HG03378 (cell line): ENCODE measurements at regions not wholly inside any gene's neighbourhood (a gene's known extent, or its start where the extent isn't known, plus 50 kb on each side); places are given as distances from the start of the nearest gene placed in this dataset.
"Not testable (repeated sequence)": the region's sequence is repeated elsewhere in the genome, so short reads cannot be mapped to it uniquely, and the experiment has no call there.

Experiments
- ATAC-seq: cut with Tn5 transposase; IDR thresholded peaks from one replicate; pipeline ENCODE4 v1.9.1; 2021; ENCODE audit warnings: mild to moderate bottlenecking, moderate library complexity; ENCODE audit not compliant: unreplicated experiment

DNA sequence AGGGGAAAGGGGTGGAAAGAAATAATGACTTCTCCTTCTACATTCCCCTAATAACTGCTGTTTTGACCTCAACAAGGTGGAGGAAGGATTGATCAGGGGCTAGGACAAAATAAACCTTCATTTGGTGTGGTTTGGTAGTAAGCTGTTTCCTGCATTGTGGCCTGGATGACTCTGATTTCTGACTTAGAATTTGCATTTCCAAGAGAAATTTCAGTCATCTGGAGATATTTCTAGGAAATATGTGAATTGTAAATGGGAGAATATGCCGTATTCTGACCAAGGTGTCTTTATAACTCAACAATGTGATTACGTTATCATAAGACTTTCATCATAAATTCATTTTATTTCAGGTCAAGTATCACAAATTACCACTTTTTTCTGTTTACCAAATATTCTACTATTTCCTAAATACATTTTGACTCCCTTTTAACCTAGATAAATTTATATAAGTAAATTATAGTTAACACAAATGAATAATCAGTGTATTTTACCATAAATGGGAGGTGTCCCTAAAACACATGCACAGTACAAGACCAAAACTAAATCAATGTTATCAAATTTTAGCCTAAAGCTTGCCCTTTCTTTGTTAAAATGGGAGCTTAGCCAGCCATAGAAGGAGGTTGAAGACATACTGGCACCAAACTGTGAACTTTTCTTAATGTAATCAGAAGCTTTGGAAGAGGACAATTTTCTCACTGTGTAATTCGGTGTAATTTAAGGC, 828.8 kb downstream of the TMTC2 start:
- ATAC-seq: no peak

DNA sequence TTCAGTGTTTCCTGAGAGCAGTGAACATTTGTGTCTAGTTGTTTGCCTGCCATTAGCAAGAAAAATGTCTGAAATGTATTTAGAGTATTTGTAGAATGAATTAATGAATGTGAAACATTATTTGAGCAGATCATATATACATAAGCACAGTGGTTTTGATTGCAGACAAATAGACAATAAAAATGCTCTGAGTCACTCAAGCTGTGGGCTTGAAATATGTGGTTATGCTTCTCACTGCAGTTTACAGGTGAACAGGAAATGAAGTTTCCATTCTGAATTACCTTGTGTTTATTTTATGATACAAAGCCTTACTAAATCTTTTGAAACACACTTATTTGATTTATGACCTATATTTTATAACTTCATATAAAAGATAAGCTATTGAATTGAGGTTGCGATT, 827.7 kb downstream of the TMTC2 start:
- no peak for ATAC-seq

GRCh38 chr12:83506841-83507240, 820.1 kb downstream of the TMTC2 start:
- ATAC-seq: no peak

DNA sequence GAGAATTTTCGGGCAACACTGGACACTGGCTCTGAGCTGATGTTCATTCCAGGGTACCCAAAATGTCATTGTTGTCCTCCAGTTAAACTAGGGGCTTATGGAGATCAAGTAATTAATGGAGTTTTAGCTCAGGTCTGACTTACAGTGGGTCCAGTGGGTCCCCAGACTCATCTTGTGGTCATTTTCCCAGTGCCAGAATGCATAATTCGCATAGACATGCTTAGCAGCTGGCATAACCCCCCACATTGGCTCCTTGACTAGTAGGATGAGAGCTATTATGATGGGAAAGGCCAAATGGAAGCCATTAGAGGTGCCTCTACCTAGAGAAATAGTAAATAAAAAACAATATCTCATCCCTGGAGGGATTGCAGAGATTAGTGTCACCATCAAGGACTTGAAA, 818.9 kb downstream of the TMTC2 start:
- ATAC-seq: no peak

DNA sequence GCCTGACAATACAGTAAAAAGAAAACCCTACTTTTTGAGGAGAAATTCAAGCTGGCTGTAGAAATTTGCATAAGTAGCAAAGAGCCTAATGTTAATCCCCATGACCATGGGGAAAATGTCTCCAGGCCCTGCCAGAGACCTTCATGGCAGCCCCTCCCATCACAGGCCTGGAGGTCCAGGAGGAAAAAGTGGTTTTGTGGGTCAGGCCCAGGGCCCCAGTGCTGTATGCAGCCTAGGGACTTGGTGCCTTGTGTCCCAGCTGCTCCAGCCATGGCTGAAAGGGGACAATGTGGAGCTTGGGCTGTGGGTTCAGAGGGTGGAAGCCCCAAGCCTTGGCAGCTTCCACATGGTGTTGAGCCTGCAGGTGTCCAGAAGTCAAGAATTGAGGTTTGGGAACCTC, 813.2 kb downstream of the TMTC2 start:
- not testable (repeated sequence) for ATAC-seq

DNA sequence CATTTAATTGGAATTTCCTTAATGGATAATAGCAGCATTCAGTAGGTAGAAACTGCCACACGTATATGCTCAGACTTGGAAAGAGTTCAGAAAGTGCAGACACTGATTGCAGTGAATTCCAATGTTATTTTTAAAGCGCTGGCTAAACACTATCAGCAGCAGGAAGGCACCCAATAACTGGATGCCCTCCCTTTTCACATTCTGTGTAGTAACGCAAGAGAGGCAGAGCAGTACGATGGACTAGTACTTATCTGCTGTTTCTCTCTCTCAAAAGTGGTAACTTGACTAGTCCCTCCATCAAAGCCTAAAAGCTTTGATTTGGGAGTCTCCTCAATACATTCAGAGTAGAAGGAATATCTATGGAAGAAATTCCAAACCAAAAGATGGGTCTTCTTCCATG, 791.0 kb downstream of the TMTC2 start:
- no peak for ATAC-seq

GRCh38 chr12:83476695-83477690, 790.3 kb downstream of the TMTC2 start:
- no peak for ATAC-seq

- ATAC-seq: no peak
These were observed 789.3 kb downstream of the TMTC2 start for GRCh38 chr12:83476006-83476405.

DNA sequence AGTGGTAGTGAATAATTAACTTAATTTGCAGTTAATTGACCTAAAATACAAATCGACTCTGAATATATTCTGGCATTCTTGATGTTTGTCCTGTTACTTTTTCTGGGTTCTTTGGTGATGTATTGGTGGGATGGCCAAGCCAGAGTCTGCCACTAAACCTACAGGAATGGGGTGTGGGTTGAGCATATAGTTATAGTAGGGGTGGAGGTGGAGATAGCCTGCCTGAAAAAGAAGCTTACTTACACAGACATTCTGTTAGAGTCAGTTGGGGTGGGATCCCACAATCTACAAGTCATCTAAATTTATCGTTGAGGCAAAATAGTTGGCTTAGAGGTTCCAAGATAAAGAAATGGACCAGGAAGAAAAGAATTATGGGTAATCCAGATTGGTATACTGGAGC, 787.7 kb downstream of the TMTC2 start:
- no peak for ATAC-seq

GRCh38 chr12:83473408-83474095, 786.8 kb downstream of the TMTC2 start:
- ATAC-seq: peak; percentile 97

DNA sequence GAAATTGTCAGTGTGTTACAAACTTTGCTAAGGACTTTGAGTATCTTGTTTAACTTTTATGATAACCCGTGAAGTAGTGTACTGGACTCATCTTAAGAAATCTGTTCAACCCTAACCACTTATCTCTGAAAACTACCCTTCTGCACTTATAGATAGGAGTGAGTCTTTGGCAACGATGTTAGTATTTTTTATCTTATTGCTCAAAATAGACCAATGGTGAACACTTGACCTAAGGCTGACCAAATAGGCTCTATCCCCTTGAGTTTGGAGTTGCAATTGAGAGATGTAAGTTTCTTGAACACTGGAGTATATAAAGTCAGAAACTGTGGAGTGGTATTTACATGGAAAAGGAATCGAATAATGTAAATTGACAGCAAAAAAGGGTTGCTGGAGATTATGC, 786.1 kb downstream of the TMTC2 start:
- no peak for ATAC-seq

GRCh38 chr12:83472350-83472749, 785.6 kb downstream of the TMTC2 start:
- no peak for ATAC-seq

DNA sequence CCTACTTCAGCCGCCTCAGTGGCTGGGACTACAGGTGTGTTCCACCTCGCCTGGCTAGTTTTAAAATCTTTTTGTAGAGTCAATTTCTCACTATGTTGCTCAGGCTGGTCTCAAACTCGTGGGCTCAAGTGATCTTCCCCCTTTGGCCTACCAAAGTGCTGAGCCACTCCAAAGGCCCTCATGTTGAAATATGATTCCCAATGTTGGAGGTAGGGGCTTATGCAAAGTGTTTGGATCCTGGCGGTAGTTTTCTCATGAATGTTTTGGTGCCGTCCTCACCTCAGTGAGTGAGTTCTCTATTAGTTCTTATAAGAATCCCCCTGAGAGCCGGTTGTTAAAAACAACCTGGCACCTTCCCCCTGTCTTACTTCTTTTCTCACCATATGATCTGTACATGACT, 784.6 kb downstream of the TMTC2 start:
- ATAC-seq: no peak

DNA sequence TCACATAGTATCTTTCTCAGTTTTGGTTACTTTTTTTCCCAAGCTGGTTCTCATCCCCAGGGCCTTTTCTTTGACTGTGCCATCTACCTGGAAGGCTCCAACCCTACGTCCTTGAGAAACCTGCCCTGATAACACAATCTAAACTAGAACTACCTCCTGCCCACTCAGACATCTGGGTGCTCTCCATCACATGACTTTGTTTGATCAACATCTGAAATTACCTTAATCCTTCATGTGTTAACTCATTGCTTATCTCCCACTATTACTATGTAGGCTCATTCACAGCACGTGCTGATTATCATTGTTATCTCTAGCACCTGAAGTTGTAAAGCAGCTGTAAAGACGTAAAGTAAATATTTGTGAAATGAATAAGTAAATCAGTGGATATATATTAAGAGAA, 784.0 kb downstream of the TMTC2 start:
- ATAC-seq: no peak

- ATAC-seq: no peak
These were observed 782.5 kb downstream of the TMTC2 start for GRCh38 chr12:83468988-83469908.

- no peak for ATAC-seq
These were observed 778.9 kb downstream of the TMTC2 start for GRCh38 chr12:83465632-83466031.

- no peak for ATAC-seq
These were observed 775.7 kb downstream of the TMTC2 start for GRCh38 chr12:83462419-83462818.

GRCh38 chr12:83461336-83461935, 774.7 kb downstream of the TMTC2 start:
- ATAC-seq: no peak

- no peak for ATAC-seq
These were observed 764.5 kb downstream of the TMTC2 start for GRCh38 chr12:83451189-83451588.

DNA sequence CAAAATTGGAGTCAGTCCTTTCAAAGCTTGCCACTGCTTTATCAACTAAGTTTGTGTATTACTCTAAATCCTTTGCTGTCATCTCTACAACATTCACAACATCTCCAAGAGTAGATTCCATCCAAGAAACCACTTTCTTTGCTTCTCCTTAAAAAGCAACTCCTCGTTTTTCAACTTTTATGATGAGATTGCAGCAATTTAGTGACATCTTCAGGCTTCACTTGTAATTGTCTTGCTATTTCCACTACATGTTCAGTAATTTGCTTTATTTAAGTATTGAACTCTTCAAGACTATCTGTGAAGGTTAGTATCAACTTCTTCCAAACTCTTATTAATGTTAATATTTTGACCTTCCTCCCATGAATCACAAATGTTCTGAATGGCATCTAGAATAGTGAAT, 747.9 kb downstream of the TMTC2 start:
- no peak for ATAC-seq
